Ishikawa (cell line): ENCODE measurements at regions not wholly inside any gene's neighbourhood (a gene's known extent, or its start where the extent isn't known, plus 50 kb on each side); places are given as distances from the start of the nearest gene placed in this dataset.

Experiments
- CEBPB ChIP-seq: IDR thresholded peaks from 2 replicates; pipeline ENCODE4 v1.6.1; 2012
- CREB1 ChIP-seq: IDR thresholded peaks from 2 replicates; pipeline ENCODE4 v1.6.1; 2012; ENCODE audit warnings: low read depth
- EGR1 ChIP-seq: IDR thresholded peaks from 2 replicates; pipeline ENCODE4 v1.6.1; 2012
- EP300 ChIP-seq: IDR thresholded peaks from 2 replicates; pipeline ENCODE4 v1.6.1; 2012; ENCODE audit warnings: borderline replicate concordance
- FOXM1 ChIP-seq: IDR thresholded peaks from 2 replicates; pipeline ENCODE4 v1.6.1; 2012; ENCODE audit warnings: low read depth, borderline replicate concordance
- MAX ChIP-seq: IDR thresholded peaks from 2 replicates; pipeline ENCODE4 v1.6.1; 2012
- NFIC ChIP-seq: IDR thresholded peaks from 2 replicates; pipeline ENCODE4 v1.6.1; 2012
- RAD21 ChIP-seq: IDR thresholded peaks from 2 replicates; pipeline ENCODE4 v1.6.1; 2012; ENCODE audit warnings: low read depth
- REST ChIP-seq: IDR thresholded peaks from 2 replicates; pipeline ENCODE4 v1.6.1; 2012; ENCODE audit warnings: low read depth, mild to moderate bottlenecking
- TAF1 ChIP-seq: IDR thresholded peaks from 2 replicates; pipeline ENCODE4 v1.6.1; 2012; ENCODE audit warnings: low read depth, mild to moderate bottlenecking
- TCF12 ChIP-seq: IDR thresholded peaks from 2 replicates; pipeline ENCODE4 v1.6.1; 2012; ENCODE audit warnings: low read depth
- TEAD4 ChIP-seq: IDR thresholded peaks from 2 replicates; pipeline ENCODE4 v1.6.1; 2012
- USF1 ChIP-seq: IDR thresholded peaks from 2 replicates; pipeline ENCODE4 v1.6.1; 2012
- YY1 ChIP-seq: IDR thresholded peaks from 2 replicates; pipeline ENCODE4 v1.6.1; 2012; ENCODE audit warnings: low read depth
- ZBTB7A ChIP-seq: IDR thresholded peaks from 2 replicates; pipeline ENCODE4 v1.6.1; 2012; ENCODE audit warnings: low read depth

GRCh38 chr21:15953551-15954116, 223.9 kb downstream of the USP25 start:
- TF ChIP-seq TCF12: no peak
- no peak for TF ChIP-seq TEAD4
- no peak for TF ChIP-seq FOXM1
- no peak for TF ChIP-seq CEBPB
- no peak for TF ChIP-seq TAF1
- no peak for TF ChIP-seq MAX
- TF ChIP-seq EGR1: no peak
- no peak for TF ChIP-seq NFIC
- TF ChIP-seq USF1: no peak
- TF ChIP-seq EP300: no peak
- no peak for TF ChIP-seq RAD21
- TF ChIP-seq ZBTB7A: no peak
- no peak for TF ChIP-seq REST
- no peak for TF ChIP-seq CREB1
- no peak for TF ChIP-seq YY1

GRCh38 chr21:15964236-15964855, 234.6 kb downstream of the USP25 start:
- TF ChIP-seq ZBTB7A: no peak
- no peak for TF ChIP-seq CEBPB
- TF ChIP-seq RAD21: no peak

- TF ChIP-seq CREB1 (no peak), CEBPB (no peak), USF1 (no peak), RAD21 (no peak), YY1 (no peak), EGR1 (no peak), NFIC (no peak), TEAD4 (no peak), FOXM1 (no peak), REST (no peak), TAF1 (no peak), ZBTB7A (no peak)
Observed at GRCh38 chr21:15966231-15966630, 236.4 kb downstream of the USP25 start.

- TF ChIP-seq TCF12 (no peak), YY1 (no peak), TEAD4 (no peak), FOXM1 (no peak), NFIC (no peak), MAX (no peak), EP300 (no peak), REST (no peak), ZBTB7A (no peak), RAD21 (no peak), CEBPB (no peak), CREB1 (no peak), USF1 (no peak), TAF1 (no peak), EGR1 (no peak)
Observed at GRCh38 chr21:15966651-15967050, 236.9 kb downstream of the USP25 start.
